ENCODE measurements at regions not wholly inside any gene's neighbourhood (a gene's known extent, or its start where the extent isn't known, plus 50 kb on each side); places are given as distances from the start of the nearest gene placed in this dataset.

- ATAC-seq (peak; percentile 58), DNase-seq (ENCODE audit: low spot score) (no peak)
- intact Hi-C loops (cut with DNase I): no loop called here
Measured at GRCh38 chr2:160952464-160953254, 207.6 kb upstream of the TANK start.

DNA sequence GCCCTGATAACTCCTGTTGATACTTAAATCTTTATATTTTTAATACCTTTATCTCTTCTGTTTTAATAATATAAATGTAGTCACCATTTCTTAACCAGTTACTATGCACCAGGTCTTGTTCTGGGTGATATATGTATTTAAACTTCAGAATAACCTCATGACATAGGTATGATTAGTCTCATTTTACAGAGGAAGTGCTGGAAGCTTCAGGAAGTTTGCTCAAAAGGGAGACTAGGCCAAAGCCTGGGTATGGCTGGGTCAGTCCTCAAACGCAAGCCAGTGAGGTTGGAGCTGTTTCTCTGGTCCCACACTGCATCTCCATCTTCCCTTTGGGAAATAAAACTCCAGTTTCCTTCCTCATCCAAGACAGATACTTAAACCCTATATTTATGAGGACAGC, 204.7 kb upstream of the TANK start:
- ATAC-seq (no peak), DNase-seq (ENCODE audit: low spot score) (no peak)
- intact Hi-C loops (cut with DNase I): no loop called here

DNA sequence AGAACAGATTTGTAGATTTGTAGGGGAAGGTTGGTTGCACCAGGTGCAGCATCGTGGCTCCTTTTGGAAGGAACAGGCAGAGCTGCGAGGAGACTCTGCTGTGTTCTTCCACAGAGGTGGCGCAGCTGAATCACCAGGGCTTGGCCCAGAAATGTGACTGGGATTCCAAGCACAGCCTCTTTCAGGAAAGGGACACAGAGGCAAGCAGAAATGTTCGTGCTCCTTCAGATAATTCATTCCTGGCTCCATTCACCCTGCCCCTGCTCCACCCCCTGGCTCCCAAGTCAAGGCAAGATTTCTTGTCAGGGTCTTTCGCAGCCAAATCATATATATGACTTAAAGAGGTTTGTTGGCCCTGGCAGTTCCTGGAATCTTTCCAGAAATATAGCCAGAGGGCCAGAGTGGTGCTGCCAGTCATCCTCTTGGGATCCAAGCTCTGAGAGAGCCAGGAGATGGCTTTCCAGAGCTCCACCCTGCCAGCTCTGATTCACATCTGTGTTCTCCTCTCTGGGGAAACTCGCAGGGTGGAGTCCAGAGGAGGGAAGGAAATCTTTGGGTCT, 203.9 kb upstream of the TANK start:
- peak; percentile 58 for ATAC-seq
- intact Hi-C loops (cut with DNase I): no loop called here
- no peak for DNase-seq (ENCODE audit: low spot score)

DNA sequence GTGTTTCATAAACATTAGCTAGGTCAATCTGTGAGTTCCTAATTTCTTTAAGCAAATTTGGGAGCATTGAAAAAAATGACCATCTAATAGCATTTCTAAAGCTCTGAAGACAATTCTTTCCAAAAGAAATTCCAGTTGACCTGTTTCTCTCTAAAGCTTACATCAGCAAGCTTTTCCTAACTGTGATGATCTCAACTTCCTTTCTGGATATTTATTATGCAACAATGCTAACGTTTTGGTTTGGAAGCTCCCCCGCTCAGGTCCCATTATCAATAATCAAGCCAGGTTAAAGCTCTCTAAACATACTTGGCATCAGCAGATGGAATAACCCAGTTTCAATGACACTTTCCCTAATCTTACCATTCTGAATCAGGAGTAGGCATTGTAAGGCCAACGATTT, 196.3 kb upstream of the TANK start:
- intact Hi-C loops (cut with DNase I): no loop called here
- ATAC-seq (no peak), DNase-seq (ENCODE audit: low spot score) (no peak)

DNA sequence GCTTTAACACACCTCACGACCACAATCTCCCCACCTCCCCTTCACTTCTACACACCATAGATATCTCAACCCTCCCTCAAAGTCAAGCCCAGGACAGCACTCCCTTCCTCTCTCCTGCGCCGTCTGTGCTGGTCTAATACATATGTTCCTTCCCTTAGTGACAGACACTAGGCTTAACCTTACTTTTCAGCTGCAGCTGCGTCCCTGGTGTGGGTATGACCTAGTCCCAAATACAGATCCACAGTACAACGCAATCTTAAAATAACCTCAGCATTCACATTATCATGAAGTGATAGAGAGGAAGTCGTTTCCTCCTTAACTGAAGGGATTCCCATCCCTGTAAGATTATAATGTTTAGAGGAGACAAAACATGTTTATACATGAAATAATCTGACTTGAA, 192.7 kb upstream of the TANK start:
- no peak for DNase-seq (ENCODE audit: low spot score)
- intact Hi-C loops (cut with DNase I): no loop called here
- ATAC-seq: no peak

- ATAC-seq (no peak), DNase-seq (ENCODE audit: low spot score) (no peak)
- intact Hi-C loops (cut with DNase I): no loop called here
Measured at GRCh38 chr2:160968183-160968582, 192.0 kb upstream of the TANK start.

- peak; percentile 85 for ATAC-seq
- intact Hi-C loops (cut with DNase I): no loop called here
- DNase-seq (ENCODE audit: low spot score): no peak
Measured at GRCh38 chr2:160970052-160970965, 189.9 kb upstream of the TANK start.

DNA sequence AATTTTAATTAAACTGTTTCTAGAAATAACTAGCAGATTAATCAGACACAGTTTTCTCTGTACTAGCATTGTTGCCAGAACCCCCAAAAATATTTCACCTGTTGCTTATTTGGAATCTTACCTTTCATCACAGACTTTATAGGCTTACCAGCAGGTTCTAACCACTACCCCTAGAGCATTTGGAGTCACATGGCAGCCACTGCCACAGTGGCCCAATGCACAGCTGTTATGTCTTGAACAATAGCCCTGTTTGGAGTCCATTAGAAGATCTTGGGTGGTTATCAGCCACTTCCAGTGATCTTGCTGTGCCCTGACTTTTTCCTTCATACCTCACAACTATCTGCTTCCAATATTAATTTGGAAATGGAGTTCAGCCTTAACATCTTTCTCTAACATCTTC, 186.2 kb upstream of the TANK start:
- DNase-seq (ENCODE audit: low spot score) (no peak), ATAC-seq (no peak)
- intact Hi-C loops (cut with DNase I): no loop called here

DNA sequence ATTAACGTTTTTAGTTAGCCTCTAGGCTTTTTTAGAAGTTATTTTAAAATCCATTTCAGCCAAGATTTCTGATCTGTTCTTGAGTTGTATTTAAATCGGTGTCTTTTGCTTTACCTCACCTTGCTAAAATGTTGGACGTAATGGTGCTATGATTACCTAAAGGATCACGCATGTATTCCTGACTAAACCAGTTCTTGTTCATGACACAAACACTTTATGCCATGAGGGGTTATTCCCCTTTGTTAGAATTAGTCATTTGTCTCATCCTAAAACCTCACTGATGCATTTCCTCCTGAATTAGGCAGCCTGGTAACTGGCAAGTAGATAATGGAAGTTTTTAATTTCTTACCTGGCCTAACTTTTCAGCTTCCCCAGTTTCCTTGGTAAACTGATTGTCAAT, 185.4 kb upstream of the TANK start:
- intact Hi-C loops (cut with DNase I): no loop called here
- ATAC-seq: no peak
- no peak for DNase-seq (ENCODE audit: low spot score)

DNA sequence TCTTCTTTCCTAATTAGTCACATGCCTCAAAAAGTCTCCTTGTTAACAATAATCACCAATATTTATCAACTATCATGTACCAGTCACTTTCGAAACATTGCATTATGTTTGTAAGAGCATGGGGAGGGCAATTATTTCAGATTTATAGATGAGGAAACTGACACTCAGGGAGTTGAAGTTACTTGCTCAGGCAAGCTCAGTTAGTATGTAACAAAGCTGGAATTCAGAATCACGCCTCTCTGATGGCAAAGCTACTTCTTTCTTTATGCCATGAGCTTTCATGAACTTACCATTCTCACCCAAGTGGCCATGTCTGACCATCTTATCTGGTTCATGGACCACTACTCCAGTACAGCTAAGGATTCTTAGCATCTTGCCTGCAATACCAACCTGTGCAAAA, 183.4 kb upstream of the TANK start:
- DNase-seq (ENCODE audit: low spot score) (no peak), ATAC-seq (no peak)
- intact Hi-C loops (cut with DNase I): no loop called here

GRCh38 chr2:160977376-160977775, 182.9 kb upstream of the TANK start:
- intact Hi-C loops (cut with DNase I): no loop called here
- ATAC-seq: no peak
- DNase-seq (ENCODE audit: low spot score): no peak

- no peak for DNase-seq (ENCODE audit: low spot score)
- intact Hi-C loops (cut with DNase I): no loop called here
- ATAC-seq: no peak
Measured at GRCh38 chr2:160977854-160978253, 182.4 kb upstream of the TANK start.

DNA sequence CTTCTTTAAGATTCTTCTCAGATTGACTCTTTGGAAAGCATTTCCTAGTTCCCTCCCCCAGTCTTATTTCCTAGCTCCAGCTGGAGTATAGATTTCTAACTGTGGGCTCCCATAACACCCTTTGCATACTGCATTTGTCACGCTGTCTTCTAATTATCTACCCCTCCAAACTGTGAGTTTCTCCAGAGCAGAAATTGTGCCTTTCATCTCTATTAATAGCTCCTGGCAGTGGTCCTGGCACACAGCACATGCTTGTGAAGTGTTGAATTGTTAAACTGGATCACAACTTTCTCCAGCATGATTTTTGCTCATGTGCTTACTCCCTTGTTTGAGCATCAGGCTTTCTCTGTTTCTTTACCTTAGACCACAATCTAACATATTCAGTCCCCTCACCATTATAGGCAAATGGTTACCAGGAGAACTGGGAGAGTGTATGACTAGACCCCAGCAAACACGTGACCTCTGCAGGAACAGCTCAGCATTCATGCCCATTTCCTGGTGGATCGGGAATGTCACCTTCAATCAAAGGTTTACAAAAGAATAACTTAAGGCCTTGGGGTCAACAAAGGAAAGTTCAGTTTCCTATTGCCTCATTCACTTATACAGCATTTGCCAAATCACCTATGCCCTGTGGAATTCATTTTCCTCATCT, 175.7 kb upstream of the TANK start:
- ATAC-seq (no peak), DNase-seq (ENCODE audit: low spot score) (no peak)
- intact Hi-C loops (cut with DNase I): no loop called here

GRCh38 chr2:160989778-160990177, 170.4 kb upstream of the TANK start:
- ATAC-seq: peak; percentile 75
- no peak for DNase-seq (ENCODE audit: low spot score)
- intact Hi-C loops (cut with DNase I): loop anchor here (10.0 kb wide), 1 partner anchor 885 kb away; no protein-coding TSS in a partner anchor

- DNase-seq (ENCODE audit: low spot score) (no peak), ATAC-seq (no peak)
- intact Hi-C loops (cut with DNase I): loop anchor here (10.0 kb wide), 1 partner anchor 889 kb away; no protein-coding TSS in a partner anchor
Measured at GRCh38 chr2:160993654-160994061, 166.6 kb upstream of the TANK start.

DNA sequence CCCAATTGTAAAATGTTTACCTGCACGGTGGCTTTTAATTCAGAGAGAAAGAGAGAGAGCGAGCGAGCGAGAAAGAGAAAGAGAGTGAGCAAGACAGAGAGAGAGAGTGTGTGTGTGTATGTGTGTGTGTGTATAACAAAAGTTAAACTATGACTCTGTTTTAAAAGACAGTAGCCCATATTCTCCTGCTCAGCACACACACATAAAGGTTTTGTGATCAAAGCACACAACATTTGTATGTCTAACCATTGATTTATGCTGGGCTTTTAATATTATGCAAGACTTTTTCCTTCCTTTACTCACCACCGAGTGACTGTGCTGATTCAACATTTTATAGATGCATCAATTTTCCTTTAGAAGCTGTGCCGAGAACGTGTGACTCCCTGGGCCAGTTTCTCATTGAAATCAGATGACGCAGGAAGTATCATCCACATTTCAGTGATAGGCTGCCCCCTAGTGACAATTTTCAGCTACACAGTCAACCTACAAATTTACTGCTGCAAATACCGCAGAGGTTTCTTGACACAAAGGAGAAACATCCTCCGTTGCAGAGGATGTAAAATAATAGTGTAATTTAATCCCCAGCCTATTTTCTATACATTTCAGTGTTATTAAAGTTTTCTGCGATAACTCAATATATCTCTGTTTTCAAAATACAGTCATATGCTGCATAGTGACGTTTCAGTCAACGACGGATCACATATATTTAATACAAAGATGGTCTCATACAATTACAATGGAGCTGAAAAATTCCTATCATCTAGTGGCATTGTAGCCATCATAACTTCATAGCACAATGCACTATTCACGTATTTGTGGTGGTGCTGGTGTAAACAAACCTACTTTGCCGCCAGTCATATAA, 165.9 kb upstream of the TANK start:
- peak; percentile 93 for ATAC-seq
- intact Hi-C loops (cut with DNase I): loop anchor here (10.0 kb wide), 1 partner anchor 890 kb away; no protein-coding TSS in a partner anchor
- DNase-seq (ENCODE audit: low spot score): peak; percentile 71

GRCh38 chr2:160996584-160996983, 163.6 kb upstream of the TANK start:
- ATAC-seq (no peak), DNase-seq (ENCODE audit: low spot score) (no peak)
- intact Hi-C loops (cut with DNase I): loop anchor here (10.0 kb wide), 1 partner anchor 892 kb away; no protein-coding TSS in a partner anchor

GRCh38 chr2:161004379-161004778, 155.8 kb upstream of the TANK start:
- DNase-seq (ENCODE audit: low spot score) (no peak), ATAC-seq (no peak)
- intact Hi-C loops (cut with DNase I): no loop called here
